Stimulated activated naive B cell treated with anti-CD40 and anti-IgM and Interleukin-4, amounts not matched to agents 10 μg/mL and 1 μg/mL and 100 μg/mL, for 72 hours (primary cell): ENCODE measurements at regions not wholly inside any gene's neighbourhood (a gene's known extent, or its start where the extent isn't known, plus 50 kb on each side); places are given as distances from the start of the nearest gene placed in this dataset.

Experiments
- ATAC-seq, 2 donors: fragments of 150-1000 bp; cut with Tn5 transposase; replicated peaks; 2 replicates each; pipeline ENCODE4 v1.10.0; 2021; ENCODE audit warnings: moderate library complexity in 1 of 2
- DNase-seq: peaks from one replicate; pipeline ENCODE4 v3.0.0; 2021
- H3K27ac Mint-ChIP-seq: one replicate; pipeline ENCODE4 v1.8.0; 2022; ENCODE audit warnings: mild to moderate bottlenecking, mixed read lengths
- H3K27me3 Mint-ChIP-seq, 2 donors: one replicate each; pipeline ENCODE4 v1.8.0; 2022; ENCODE audit warnings: mixed read lengths in 2 of 2
- H3K36me3 Mint-ChIP-seq, 2 donors: one replicate each; pipeline ENCODE4 v1.8.0; 2022; ENCODE audit warnings: mixed read lengths in 2 of 2, mild to moderate bottlenecking in 1 of 2
- H3K4me1 Mint-ChIP-seq, 2 donors: one replicate each; pipeline ENCODE4 v1.8.0; 2022; ENCODE audit warnings: mixed read lengths in 2 of 2, mild to moderate bottlenecking in 1 of 2
- H3K4me3 Mint-ChIP-seq, 2 donors: one replicate each; pipeline ENCODE4 v1.8.0; 2022; ENCODE audit warnings: mild to moderate bottlenecking in 2 of 2, mixed read lengths in 2 of 2, moderate library complexity in 1 of 2
- H3K9me3 Mint-ChIP-seq, 2 donors: one replicate each; pipeline ENCODE4 v1.8.0; 2022; ENCODE audit warnings: mixed read lengths in 2 of 2, mild to moderate bottlenecking in 1 of 2

- Mint-ChIP-seq H3K9me3 (peaks cover 0 to 2% of the 10 kb centered on the region in 2 donors), H3K4me1 (peaks cover 44 to 78% of the 10 kb centered on the region in 2 donors), H3K4me3 (no peak overlapping the region), H3K27me3 (no peaks in the 10 kb centered on the region), H3K36me3 (peaks cover 4 to 15% of the 10 kb centered on the region in 2 donors), H3K27ac (no peak overlapping the region)
- ATAC-seq = no peak
- no peak for DNase-seq
Observed at GRCh38 chr6:14642136-14642505, 524.5 kb downstream of the CD83 start.

DNA sequence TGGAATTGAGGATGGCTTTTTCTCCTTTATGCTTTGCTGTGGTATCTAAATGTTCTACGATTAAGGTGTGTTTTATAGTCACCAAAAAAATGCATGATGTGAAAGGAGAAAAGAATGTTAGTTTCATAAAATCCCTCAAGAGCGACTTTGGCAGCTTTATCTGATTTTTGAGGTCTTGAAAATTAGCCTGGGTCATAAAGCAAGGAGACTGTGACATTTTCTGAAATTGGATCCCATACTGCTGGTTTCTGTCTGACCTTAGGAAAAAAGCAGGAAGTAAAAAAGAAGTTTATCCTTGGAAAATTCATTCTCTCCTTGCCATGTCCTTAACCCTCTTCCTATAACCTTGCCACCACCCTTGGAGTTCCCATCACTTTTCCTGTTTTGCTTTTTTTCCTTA lies 525.3 kb downstream of the CD83 start:
- no peak for ATAC-seq
- Mint-ChIP-seq H3K4me1 (peaks cover 42 to 71% of the 10 kb centered on the region in 2 donors), H3K9me3 (peaks cover 0 to 4% of the 10 kb centered on the region in 2 donors), H3K36me3 (peaks cover 6 to 15% of the 10 kb centered on the region in 2 donors), H3K27ac (no peak overlapping the region), H3K27me3 (no peaks in the 10 kb centered on the region), H3K4me3 (no peak overlapping the region)
- DNase-seq = no peak

DNA sequence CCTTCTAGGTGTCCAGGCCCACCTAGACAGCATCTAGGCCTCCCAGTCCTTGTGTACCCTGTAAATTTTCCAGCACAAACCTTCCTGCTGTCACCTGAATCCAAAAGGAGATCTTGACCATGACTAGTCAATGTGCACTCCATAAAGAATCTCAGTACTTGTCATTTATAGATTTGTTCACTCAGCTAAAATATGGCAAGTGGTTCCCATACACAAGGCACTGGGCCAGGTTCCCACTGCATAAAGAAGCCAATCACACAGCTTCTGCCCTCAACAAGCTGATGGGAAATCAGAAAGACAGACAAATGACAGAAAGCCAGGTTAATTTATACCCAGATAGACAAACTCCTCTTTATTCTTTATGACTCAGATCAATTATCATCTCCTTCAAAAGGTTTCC lies 526.8 kb downstream of the CD83 start:
- Mint-ChIP-seq H3K4me1 (peaks cover 34 to 68% of the 10 kb centered on the region in 2 donors), H3K36me3 (peaks cover 6 to 10% of the 10 kb centered on the region in 2 donors), H3K4me3 (no peak overlapping the region), H3K27me3 (no peaks in the 10 kb centered on the region), H3K9me3 (peaks cover 0 to 7% of the 10 kb centered on the region in 2 donors), H3K27ac (no peak overlapping the region)
- ATAC-seq (no peak), DNase-seq (no peak)

GRCh38 chr6:14645221-14645620 lies 527.6 kb downstream of the CD83 start:
- ATAC-seq (no peak), DNase-seq (no peak)
- Mint-ChIP-seq H3K27ac (no peak overlapping the region), H3K36me3 (peaks cover 6 to 8% of the 10 kb centered on the region in 2 donors), H3K4me1 (peaks cover 29 to 59% of the 10 kb centered on the region in 2 donors), H3K27me3 (no peaks in the 10 kb centered on the region), H3K4me3 (no peak overlapping the region), H3K9me3 (peaks cover 0 to 7% of the 10 kb centered on the region in 2 donors)

- Mint-ChIP-seq H3K9me3 (peaks cover 0 to 7% of the 10 kb centered on the region in 2 donors), H3K4me3 (no peak overlapping the region), H3K4me1 (peaks cover 23 to 53% of the 10 kb centered on the region in 2 donors), H3K36me3 (peaks cover 3% of the 10 kb centered on the region in 2 donors), H3K27me3 (no peaks in the 10 kb centered on the region), H3K27ac (peak overlapping the region; percentile 17)
- no peak for DNase-seq
- no peak for ATAC-seq
Observed at GRCh38 chr6:14645841-14646240, 528.3 kb downstream of the CD83 start.

DNA sequence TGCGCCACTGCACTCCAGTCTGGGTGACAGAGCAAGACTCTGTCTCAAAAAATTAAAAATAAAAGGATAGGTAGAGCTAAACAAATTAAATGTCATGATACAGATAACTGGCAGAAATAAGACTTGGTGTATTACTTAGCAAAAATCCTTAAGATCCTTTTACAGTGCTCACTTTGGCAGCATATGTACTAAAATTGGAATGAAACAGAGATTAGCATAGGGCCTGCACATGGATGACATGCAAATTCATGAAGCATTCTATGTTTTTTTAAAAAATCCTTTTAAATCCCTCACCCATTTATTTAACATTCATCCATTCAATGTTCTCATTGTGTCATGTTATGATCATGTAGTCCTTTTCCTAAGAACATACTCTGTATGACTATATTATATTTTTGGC lies 528.8 kb downstream of the CD83 start:
- peaks cover 2 to 3% of the 10 kb centered on the region in 2 donors for H3K36me3 Mint-ChIP-seq
- peaks cover 19 to 50% of the 10 kb centered on the region in 2 donors for H3K4me1 Mint-ChIP-seq
- DNase-seq (no peak), ATAC-seq (no peak)
- H3K27me3 Mint-ChIP-seq = no peaks in the 10 kb centered on the region
- peaks cover 0 to 7% of the 10 kb centered on the region in 2 donors for H3K9me3 Mint-ChIP-seq
- no peak overlapping the region for H3K27ac Mint-ChIP-seq
- H3K4me3 Mint-ChIP-seq = no peak overlapping the region

GRCh38 chr6:14647357-14647756 lies 529.8 kb downstream of the CD83 start:
- Mint-ChIP-seq H3K4me3 (no peak overlapping the region), H3K27me3 (no peaks in the 10 kb centered on the region), H3K4me1 (peaks cover 12 to 48% of the 10 kb centered on the region in 2 donors), H3K27ac (no peak overlapping the region), H3K9me3 (peaks cover 0 to 5% of the 10 kb centered on the region in 2 donors), H3K36me3 (peaks cover 0 to 2% of the 10 kb centered on the region in 2 donors)
- no peak for ATAC-seq
- no peak for DNase-seq

GRCh38 chr6:14652536-14652935 lies 535.0 kb downstream of the CD83 start:
- Mint-ChIP-seq H3K27me3 (no peaks in the 10 kb centered on the region), H3K9me3 (peaks cover 0 to 3% of the 10 kb centered on the region in 2 donors), H3K36me3 (no peaks in the 10 kb centered on the region), H3K4me1 (peaks cover 23 to 26% of the 10 kb centered on the region in 2 donors), H3K27ac (no peak overlapping the region), H3K4me3 (no peak overlapping the region)
- DNase-seq (no peak), ATAC-seq (no peak)

DNA sequence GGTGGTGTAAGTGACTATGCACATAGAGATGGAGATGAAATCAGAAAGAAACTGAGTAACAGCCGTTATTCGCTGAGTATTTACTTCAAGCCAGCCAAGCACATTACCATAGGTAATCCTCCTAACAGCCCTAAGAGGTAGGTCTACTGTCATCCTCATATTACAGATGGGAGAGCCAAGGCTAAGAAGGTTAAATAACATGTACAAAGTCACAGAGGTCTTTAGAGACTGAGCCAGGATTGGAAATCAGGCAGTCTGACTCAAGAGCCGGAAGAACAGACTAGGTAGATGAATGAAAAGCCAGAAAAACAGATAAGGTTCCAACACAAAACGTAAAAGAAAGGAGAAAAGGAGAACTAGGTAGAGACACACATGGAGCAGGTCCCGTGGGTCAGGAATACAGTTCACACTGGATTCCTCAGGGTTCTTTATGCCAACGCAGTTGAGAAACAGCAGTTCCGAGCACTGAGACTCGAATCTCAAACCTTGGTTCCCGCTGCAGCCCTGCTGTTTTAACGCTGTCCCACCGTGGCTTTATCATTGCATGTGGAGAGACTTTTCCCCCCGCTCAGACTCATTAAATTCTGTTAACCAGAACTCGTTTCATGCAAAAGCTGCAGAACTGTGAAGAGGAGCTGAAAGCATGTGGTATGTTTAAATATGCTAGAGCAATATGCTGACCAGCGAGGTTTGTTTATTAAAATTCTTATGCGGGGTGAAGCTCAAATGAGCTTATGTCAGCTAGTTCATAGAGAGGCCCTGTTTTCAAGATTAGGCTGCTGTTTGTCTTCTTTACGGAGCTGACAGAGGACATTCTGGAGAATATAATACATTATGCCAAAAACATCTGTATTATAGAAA lies 537.9 kb downstream of the CD83 start:
- H3K27me3 Mint-ChIP-seq = no peaks in the 10 kb centered on the region
- ATAC-seq (peak in 1 of 2 donors; percentile 6), DNase-seq (no peak)
- no peaks in the 10 kb centered on the region for H3K36me3 Mint-ChIP-seq
- H3K4me1 Mint-ChIP-seq = peaks cover 10 to 33% of the 10 kb centered on the region in 2 donors
- peak overlapping the region; percentile 26 to 71 for H3K4me3 Mint-ChIP-seq
- H3K27ac Mint-ChIP-seq = peak overlapping the region; percentile 81
- H3K9me3 Mint-ChIP-seq = no peaks in the 10 kb centered on the region

DNA sequence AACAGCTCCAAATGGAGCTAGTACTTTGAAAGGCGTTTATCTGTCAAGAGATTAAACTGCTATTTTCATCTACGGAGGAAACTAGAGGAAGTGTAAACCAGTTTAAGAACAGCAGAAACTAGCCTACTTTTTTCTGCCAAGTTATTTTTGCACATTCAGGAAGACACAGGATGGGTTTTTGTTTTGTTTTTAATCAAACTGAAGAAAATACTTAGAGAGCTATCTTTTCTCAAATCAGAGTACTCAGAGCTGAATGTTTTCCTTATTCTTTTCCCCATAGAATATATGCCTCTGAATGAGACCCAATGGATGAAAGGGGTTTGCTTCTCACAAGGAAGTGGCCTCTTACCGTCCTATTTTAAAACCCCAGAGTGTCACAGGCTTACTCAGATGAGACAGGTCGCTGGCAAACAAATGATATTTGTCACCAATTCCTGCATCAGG lies 538.5 kb downstream of the CD83 start:
- no peaks in the 10 kb centered on the region for H3K27me3 Mint-ChIP-seq
- no peaks in the 10 kb centered on the region for H3K36me3 Mint-ChIP-seq
- H3K9me3 Mint-ChIP-seq = no peaks in the 10 kb centered on the region
- peak overlapping the region; percentile 26 to 71 for H3K4me3 Mint-ChIP-seq
- ATAC-seq (peak; percentile 65 to 68), DNase-seq (no peak)
- peaks cover 10 to 33% of the 10 kb centered on the region in 2 donors for H3K4me1 Mint-ChIP-seq
- H3K27ac Mint-ChIP-seq = peak overlapping the region; percentile 81

DNA sequence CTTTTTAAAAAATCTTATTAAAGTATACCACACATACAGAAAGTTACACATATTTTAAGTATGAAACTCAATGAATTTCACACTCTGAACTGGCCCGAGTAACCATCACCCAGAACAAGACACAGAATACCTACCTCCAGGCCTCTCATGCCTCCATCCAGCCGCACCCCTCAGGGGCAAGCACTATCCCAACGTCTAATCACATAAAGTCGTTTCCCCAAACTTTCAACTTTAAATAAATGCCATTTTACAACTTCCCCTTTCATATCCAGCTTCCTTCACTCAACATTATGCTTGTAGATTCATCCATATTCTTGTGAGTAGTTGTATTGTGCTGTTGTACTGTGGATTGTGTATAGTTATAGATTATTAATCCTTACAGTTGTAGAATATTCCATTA lies 539.1 kb downstream of the CD83 start:
- H3K9me3 Mint-ChIP-seq = no peaks in the 10 kb centered on the region
- H3K27ac Mint-ChIP-seq = peak overlapping the region; percentile 78
- peak overlapping the region; percentile 44 to 47 for H3K4me3 Mint-ChIP-seq
- H3K36me3 Mint-ChIP-seq = no peaks in the 10 kb centered on the region
- H3K4me1 Mint-ChIP-seq = peaks cover 5 to 31% of the 10 kb centered on the region in 2 donors
- ATAC-seq (no peak), DNase-seq (no peak)
- no peaks in the 10 kb centered on the region for H3K27me3 Mint-ChIP-seq

GRCh38 chr6:14658030-14658429 lies 540.5 kb downstream of the CD83 start:
- no peak for DNase-seq

DNA sequence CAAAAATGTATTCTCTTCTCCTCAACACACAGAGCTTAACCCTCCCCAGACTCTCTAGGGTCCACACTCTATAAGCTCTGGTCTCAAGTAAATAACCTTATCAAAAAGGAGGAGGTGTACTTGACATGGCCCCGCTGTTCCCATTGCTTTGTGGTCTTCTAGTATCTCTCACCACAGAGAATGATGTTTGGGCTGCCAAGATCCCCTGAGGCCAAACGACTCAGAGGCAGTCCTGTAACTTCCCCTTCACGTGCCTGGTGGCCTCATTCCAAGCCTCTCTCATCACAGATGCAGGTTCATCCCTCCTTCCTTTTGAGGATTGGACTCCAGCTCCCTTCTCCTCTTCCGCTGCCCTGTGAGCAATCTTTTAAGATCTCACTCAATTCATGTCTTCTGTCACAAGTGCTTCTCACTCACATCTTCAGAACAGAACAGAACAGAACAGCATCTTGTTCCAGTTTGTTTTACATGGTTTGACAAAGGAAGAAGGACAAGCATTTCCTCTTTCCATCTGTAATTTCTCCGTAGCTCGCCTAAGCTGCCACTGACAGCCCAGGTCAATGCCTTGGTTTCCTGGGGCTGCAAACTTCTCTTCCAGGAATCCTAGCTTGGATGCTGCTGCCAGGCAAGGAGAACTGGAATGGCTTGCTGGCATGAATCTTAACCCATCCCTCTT lies 541.5 kb downstream of the CD83 start:
- Mint-ChIP-seq H3K9me3 (no peaks in the 10 kb centered on the region), H3K36me3 (no peaks in the 10 kb centered on the region), H3K27ac (peak overlapping the region; percentile 80), H3K4me3 (peak overlapping the region; percentile 31 to 33), H3K27me3 (no peaks in the 10 kb centered on the region), H3K4me1 (peaks cover 4 to 33% of the 10 kb centered on the region in 2 donors)
- ATAC-seq (peak; percentile 31 to 32), DNase-seq (no peak)

More at GRCh38 chr6:14658030-14658429, 540.5 kb downstream of the CD83 start:
- no peaks in the 10 kb centered on the region for H3K27me3 Mint-ChIP-seq
- H3K9me3 Mint-ChIP-seq = no peaks in the 10 kb centered on the region
- no peak overlapping the region for H3K4me3 Mint-ChIP-seq
- peaks cover 0 to 31% of the 10 kb centered on the region in 2 donors for H3K4me1 Mint-ChIP-seq
- ATAC-seq = no peak
- peak overlapping the region; percentile 6 for H3K27ac Mint-ChIP-seq
- H3K36me3 Mint-ChIP-seq = no peaks in the 10 kb centered on the region

GRCh38 chr6:14659841-14660240 lies 542.3 kb downstream of the CD83 start:
- no peak for ATAC-seq
- peaks cover 12 to 35% of the 10 kb centered on the region in 2 donors for H3K4me1 Mint-ChIP-seq
- peak overlapping the region; percentile 80 for H3K27ac Mint-ChIP-seq
- H3K9me3 Mint-ChIP-seq = no peaks in the 10 kb centered on the region
- no peak overlapping the region for H3K4me3 Mint-ChIP-seq
- no peaks in the 10 kb centered on the region for H3K36me3 Mint-ChIP-seq
- no peaks in the 10 kb centered on the region for H3K27me3 Mint-ChIP-seq
- no peak for DNase-seq
